Mucosa of descending colon (tissue), 3 donors: ENCODE measurements at regions not wholly inside any gene's neighbourhood (a gene's known extent, or its start where the extent isn't known, plus 50 kb on each side); places are given as distances from the start of the nearest gene placed in this dataset.

Experiments used
- ATAC-seq: fragments of 200-7000 bp; cut with Tn5 transposase; one replicate; pipeline ENCODE4 v1.9.1; 2020; ENCODE audit warnings: mild to moderate bottlenecking, moderate library complexity
- DNase-seq, 3 donors: peaks; one replicate each; pipeline ENCODE4 v3.0.0-alpha.2; 2020
- H3K36me3 ChIP-seq: fragments of 200-600 bp; one replicate; pipeline ENCODE4 v1.8.0; 2021; ENCODE audit warnings: low read depth, mild to moderate bottlenecking
- H3K4me1 ChIP-seq: fragments of 200-600 bp; one replicate; pipeline ENCODE4 v1.8.0; 2021; ENCODE audit warnings: low read depth, mild to moderate bottlenecking
- H3K4me3 ChIP-seq: fragments of 200-600 bp; one replicate; pipeline ENCODE4 v1.8.0; 2021; ENCODE audit warnings: mild to moderate bottlenecking
- H3K9me3 ChIP-seq: fragments of 200-600 bp; one replicate; pipeline ENCODE4 v1.8.0; 2021; ENCODE audit warnings: mild to moderate bottlenecking
- CTCF ChIP-seq: fragments of 200-600 bp; IDR thresholded peaks from one replicate; pipeline ENCODE4 v1.8.0; 2022; ENCODE audit warnings: antibody characterized with exemption, mild to moderate bottlenecking
- intact Hi-C, 2 donors: fragments of 100-400 bp; cut with DNase I in 1 of 2; cut with micrococcal nuclease in 1 of 2; formaldehyde crosslinking; loops; one replicate each; pipeline versions ENCODE4 v1.11.0 to v1.11.1; 2022; cut with DNase I, micrococcal nuclease
- donor health status: DM: no; HTN: no; CAD: no; lungs with moderate emphysema.
- donor health status: DM: no; HTN: no; CAD: no.
- donor health status: DM: no; HTN: yes; CAD: no.

- intact Hi-C loops = no loop called here
- no peak for TF ChIP-seq CTCF
- ATAC-seq = no peak
- Histone ChIP-seq H3K36me3 (no peaks in the 10 kb centered on the region), H3K9me3 (no peaks in the 10 kb centered on the region), H3K4me1 (no peaks in the 10 kb centered on the region), H3K4me3 (no peak overlapping the region)
- no peak for DNase-seq
Observed at GRCh38 chr5:72032788-72033187, 74.5 kb upstream of the MAP1B start.

- H3K4me1 ChIP-seq = no peaks in the 10 kb centered on the region
- ATAC-seq (no peak), DNase-seq (no peak)
- no peaks in the 10 kb centered on the region for H3K9me3 ChIP-seq
- H3K36me3 ChIP-seq = no peaks in the 10 kb centered on the region
- intact Hi-C loops = no loop called here
- H3K4me3 ChIP-seq = no peak overlapping the region
- TF ChIP-seq CTCF = no peak
Observed at GRCh38 chr5:72034770-72035169, 72.5 kb upstream of the MAP1B start.

GRCh38 chr5:72035831-72036230, 71.4 kb upstream of the MAP1B start:
- TF ChIP-seq CTCF = no peak
- ATAC-seq = no peak
- intact Hi-C loops = no loop called here

GRCh38 chr5:72036951-72037350, 70.3 kb upstream of the MAP1B start:
- ATAC-seq (no peak), DNase-seq (no peak)
- TF ChIP-seq CTCF = no peak
- Histone ChIP-seq H3K9me3 (no peaks in the 10 kb centered on the region), H3K36me3 (no peaks in the 10 kb centered on the region), H3K4me3 (no peak overlapping the region), H3K4me1 (no peaks in the 10 kb centered on the region)
- intact Hi-C loops = no loop called here

More at GRCh38 chr5:72035831-72036230, 71.4 kb upstream of the MAP1B start:
- Histone ChIP-seq H3K9me3 (no peaks in the 10 kb centered on the region), H3K36me3 (no peaks in the 10 kb centered on the region), H3K4me3 (no peak overlapping the region), H3K4me1 (no peaks in the 10 kb centered on the region)
- no peak for DNase-seq

GRCh38 chr5:72040513-72040912, 66.8 kb upstream of the MAP1B start:
- ATAC-seq (no peak), DNase-seq (no peak)
- no peaks in the 10 kb centered on the region for H3K4me1 ChIP-seq
- no peaks in the 10 kb centered on the region for H3K9me3 ChIP-seq
- H3K4me3 ChIP-seq = no peak overlapping the region
- H3K36me3 ChIP-seq = no peaks in the 10 kb centered on the region
- intact Hi-C loops = no loop called here
- TF ChIP-seq CTCF = no peak

- no peak for TF ChIP-seq CTCF
- Histone ChIP-seq H3K9me3 (no peaks in the 10 kb centered on the region), H3K4me1 (no peaks in the 10 kb centered on the region), H3K4me3 (no peak overlapping the region), H3K36me3 (no peaks in the 10 kb centered on the region)
- DNase-seq = no peak
- no peak for ATAC-seq
- intact Hi-C loops = no loop called here
Observed at GRCh38 chr5:72041654-72042053, 65.6 kb upstream of the MAP1B start.
